ENCODE measurements at regions not wholly inside any gene's neighbourhood (a gene's known extent, or its start where the extent isn't known, plus 50 kb on each side); places are given as distances from the start of the nearest gene placed in this dataset.
"Not testable (repeated sequence)": the region's sequence is repeated elsewhere in the genome, so short reads cannot be mapped to it uniquely, and the experiment has no call there.

- H3K9me3 ChIP-seq (replicated peaks in 1 of 2; ENCODE audit: control insufficient read depth in 1 of 2, insufficient read depth in 1 of 2, low read length in 2 of 2); H3K27me3 Mint-ChIP-seq (ENCODE audit: low read depth in 3 of 3); H3K4me1 Mint-ChIP-seq; H3K4me3 ChIP-seq (replicated peaks in 1 of 3; ENCODE audit: low read depth in 2 of 3, low read length in 3 of 3); DNase-seq; H3K36me3 ChIP-seq (replicated peaks in 1 of 2; ENCODE audit: control insufficient read depth in 1 of 2, insufficient read depth in 2 of 2, low read length in 2 of 2); H3K4me3 Mint-ChIP-seq; H3K27ac ChIP-seq (ENCODE audit: low read depth in 1 of 2, low read length in 2 of 2); H2AFZ ChIP-seq (ENCODE audit: insufficient read depth, low read depth, low read length, poor library complexity, severe bottlenecking); H3K4me2 ChIP-seq (replicated peaks; ENCODE audit: extremely low read depth, low read length, poor library complexity, severe bottlenecking); H3K4me1 ChIP-seq (ENCODE audit: control insufficient read depth in 1 of 2, insufficient read depth in 2 of 2, low read length in 2 of 2); intact Hi-C loops (cut with micrococcal nuclease); H3K27ac Mint-ChIP-seq; H3K27me3 ChIP-seq (ENCODE audit: control insufficient read depth in 2 of 2, insufficient read depth in 2 of 2, low read length in 2 of 2); H4K20me1 ChIP-seq (ENCODE audit: insufficient read depth, low read length); H3K79me2 ChIP-seq (ENCODE audit: insufficient read depth, low read length); H3K9ac ChIP-seq (ENCODE audit: insufficient read depth, low read length, poor library complexity, severe bottlenecking); H3K36me3 Mint-ChIP-seq; H3K9me3 Mint-ChIP-seq: not testable (repeated sequence)
- WGBS (ENCODE audit: insufficient coverage) = 87% methylated on average over 3 of the region's 8 CpGs
Measured at GRCh38 chr16:15307184-15307583, 70.9 kb downstream of the NPIPA5 start.

GRCh38 chr16:15305889-15306288 is 72.2 kb downstream of the NPIPA5 start:
- H2AFZ ChIP-seq (ENCODE audit: insufficient read depth, low read depth, low read length, poor library complexity, severe bottlenecking); H3K27me3 ChIP-seq (ENCODE audit: control insufficient read depth in 2 of 2, insufficient read depth in 2 of 2, low read length in 2 of 2); H3K9me3 ChIP-seq (replicated peaks in 1 of 2; ENCODE audit: control insufficient read depth in 1 of 2, insufficient read depth in 1 of 2, low read length in 2 of 2); H3K9ac ChIP-seq (ENCODE audit: insufficient read depth, low read length, poor library complexity, severe bottlenecking); H3K36me3 Mint-ChIP-seq; H3K79me2 ChIP-seq (ENCODE audit: insufficient read depth, low read length); DNase-seq; H3K4me1 ChIP-seq (ENCODE audit: control insufficient read depth in 1 of 2, insufficient read depth in 2 of 2, low read length in 2 of 2); H3K4me2 ChIP-seq (replicated peaks; ENCODE audit: extremely low read depth, low read length, poor library complexity, severe bottlenecking); H4K20me1 ChIP-seq (ENCODE audit: insufficient read depth, low read length); H3K9me3 Mint-ChIP-seq; intact Hi-C loops (cut with micrococcal nuclease); H3K27ac ChIP-seq (ENCODE audit: low read depth in 1 of 2, low read length in 2 of 2); H3K4me3 Mint-ChIP-seq; H3K27me3 Mint-ChIP-seq (ENCODE audit: low read depth in 3 of 3); H3K4me3 ChIP-seq (replicated peaks in 1 of 3; ENCODE audit: low read depth in 2 of 3, low read length in 3 of 3); H3K27ac Mint-ChIP-seq; H3K4me1 Mint-ChIP-seq; H3K36me3 ChIP-seq (replicated peaks in 1 of 2; ENCODE audit: control insufficient read depth in 1 of 2, insufficient read depth in 2 of 2, low read length in 2 of 2): not testable (repeated sequence)
- WGBS (ENCODE audit: insufficient coverage) = no CpG with 5 or more reads among the region's 2 CpGs

- H3K36me3 ChIP-seq (replicated peaks in 1 of 2; ENCODE audit: control insufficient read depth in 1 of 2, insufficient read depth in 2 of 2, low read length in 2 of 2); H3K27me3 Mint-ChIP-seq (ENCODE audit: low read depth in 3 of 3); H3K9me3 ChIP-seq (replicated peaks in 1 of 2; ENCODE audit: control insufficient read depth in 1 of 2, insufficient read depth in 1 of 2, low read length in 2 of 2); H3K4me3 ChIP-seq (replicated peaks in 1 of 3; ENCODE audit: low read depth in 2 of 3, low read length in 3 of 3); H3K27me3 ChIP-seq (ENCODE audit: control insufficient read depth in 2 of 2, insufficient read depth in 2 of 2, low read length in 2 of 2); H3K9ac ChIP-seq (ENCODE audit: insufficient read depth, low read length, poor library complexity, severe bottlenecking); intact Hi-C loops (cut with micrococcal nuclease); H3K27ac Mint-ChIP-seq; H3K4me1 Mint-ChIP-seq; H3K4me3 Mint-ChIP-seq; H3K36me3 Mint-ChIP-seq; H3K4me2 ChIP-seq (replicated peaks; ENCODE audit: extremely low read depth, low read length, poor library complexity, severe bottlenecking); H3K79me2 ChIP-seq (ENCODE audit: insufficient read depth, low read length); H3K27ac ChIP-seq (ENCODE audit: low read depth in 1 of 2, low read length in 2 of 2); H3K4me1 ChIP-seq (ENCODE audit: control insufficient read depth in 1 of 2, insufficient read depth in 2 of 2, low read length in 2 of 2); H3K9me3 Mint-ChIP-seq; DNase-seq; H2AFZ ChIP-seq (ENCODE audit: insufficient read depth, low read depth, low read length, poor library complexity, severe bottlenecking); H4K20me1 ChIP-seq (ENCODE audit: insufficient read depth, low read length): not testable (repeated sequence)
- no CpG with 5 or more reads among the region's 10 CpGs for WGBS (ENCODE audit: insufficient coverage)
Measured at GRCh38 chr16:15303667-15304324, 74.3 kb downstream of the NPIPA5 start.

GRCh38 chr16:15297104-15297503 is 81.0 kb downstream of the NPIPA5 start:
- H3K27ac ChIP-seq (ENCODE audit: low read depth in 1 of 2, low read length in 2 of 2); H3K4me1 ChIP-seq (ENCODE audit: control insufficient read depth in 1 of 2, insufficient read depth in 2 of 2, low read length in 2 of 2); H3K27ac Mint-ChIP-seq; H3K4me3 ChIP-seq (replicated peaks in 1 of 3; ENCODE audit: low read depth in 2 of 3, low read length in 3 of 3); DNase-seq; H3K27me3 ChIP-seq (ENCODE audit: control insufficient read depth in 2 of 2, insufficient read depth in 2 of 2, low read length in 2 of 2); H3K9me3 ChIP-seq (replicated peaks in 1 of 2; ENCODE audit: control insufficient read depth in 1 of 2, insufficient read depth in 1 of 2, low read length in 2 of 2); H3K4me3 Mint-ChIP-seq; H3K79me2 ChIP-seq (ENCODE audit: insufficient read depth, low read length); intact Hi-C loops (cut with micrococcal nuclease); H3K9me3 Mint-ChIP-seq; H3K4me1 Mint-ChIP-seq; H3K9ac ChIP-seq (ENCODE audit: insufficient read depth, low read length, poor library complexity, severe bottlenecking); H3K4me2 ChIP-seq (replicated peaks; ENCODE audit: extremely low read depth, low read length, poor library complexity, severe bottlenecking); H3K36me3 ChIP-seq (replicated peaks in 1 of 2; ENCODE audit: control insufficient read depth in 1 of 2, insufficient read depth in 2 of 2, low read length in 2 of 2); H3K27me3 Mint-ChIP-seq (ENCODE audit: low read depth in 3 of 3); H3K36me3 Mint-ChIP-seq; H4K20me1 ChIP-seq (ENCODE audit: insufficient read depth, low read length); H2AFZ ChIP-seq (ENCODE audit: insufficient read depth, low read depth, low read length, poor library complexity, severe bottlenecking): not testable (repeated sequence)
- no CpG with 5 or more reads among the region's 4 CpGs for WGBS (ENCODE audit: insufficient coverage)
